ENCODE measurements at regions not wholly inside any gene's neighbourhood (a gene's known extent, or its start where the extent isn't known, plus 50 kb on each side); places are given as distances from the start of the nearest gene placed in this dataset.

GRCh38 chr13:76231522-76232167 is 595.5 kb downstream of the LMO7 start:
- DNase-seq (ENCODE audit: low read depth), result no peak
- H3K4me3 ChIP-seq (ENCODE audit: low read length), result no peak overlapping the region
- TF ChIP-seq, protein P1, sequence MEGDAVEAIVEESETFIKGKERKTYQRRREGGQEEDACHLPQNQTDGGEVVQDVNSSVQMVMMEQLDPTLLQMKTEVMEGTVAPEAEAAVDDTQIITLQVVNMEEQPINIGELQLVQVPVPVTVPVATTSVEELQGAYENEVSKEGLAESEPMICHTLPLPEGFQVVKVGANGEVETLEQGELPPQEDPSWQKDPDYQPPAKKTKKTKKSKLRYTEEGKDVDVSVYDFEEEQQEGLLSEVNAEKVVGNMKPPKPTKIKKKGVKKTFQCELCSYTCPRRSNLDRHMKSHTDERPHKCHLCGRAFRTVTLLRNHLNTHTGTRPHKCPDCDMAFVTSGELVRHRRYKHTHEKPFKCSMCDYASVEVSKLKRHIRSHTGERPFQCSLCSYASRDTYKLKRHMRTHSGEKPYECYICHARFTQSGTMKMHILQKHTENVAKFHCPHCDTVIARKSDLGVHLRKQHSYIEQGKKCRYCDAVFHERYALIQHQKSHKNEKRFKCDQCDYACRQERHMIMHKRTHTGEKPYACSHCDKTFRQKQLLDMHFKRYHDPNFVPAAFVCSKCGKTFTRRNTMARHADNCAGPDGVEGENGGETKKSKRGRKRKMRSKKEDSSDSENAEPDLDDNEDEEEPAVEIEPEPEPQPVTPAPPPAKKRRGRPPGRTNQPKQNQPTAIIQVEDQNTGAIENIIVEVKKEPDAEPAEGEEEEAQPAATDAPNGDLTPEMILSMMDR (conservative IDR thresholded peaks at IDR 0.05; ENCODE audit: low read length), result no peak

DNA sequence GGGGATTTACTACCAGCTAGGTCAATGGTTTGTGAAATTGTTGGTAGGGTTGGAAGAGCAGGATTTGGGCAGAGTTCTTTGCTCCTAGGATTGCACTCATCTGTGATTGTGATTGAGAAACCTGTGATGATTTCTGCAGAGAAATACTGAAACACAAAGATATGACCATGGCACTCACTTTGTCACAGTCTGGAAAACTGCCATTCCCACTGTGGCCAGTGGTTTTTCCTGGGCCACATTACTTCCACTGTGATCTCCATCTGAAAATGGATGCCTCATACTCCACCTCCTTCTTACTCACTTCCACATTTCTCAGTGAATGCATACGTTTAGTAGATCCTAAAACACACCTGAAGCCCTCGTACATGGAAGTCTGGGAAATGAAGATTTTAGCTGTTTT is 593.2 kb downstream of the LMO7 start:
- TF ChIP-seq, protein P1 (conservative IDR thresholded peaks at IDR 0.05; ENCODE audit: low read length), result no peak
- DNase-seq (ENCODE audit: low read depth), result no peak

GRCh38 chr13:76226941-76227340 is 590.8 kb downstream of the LMO7 start:
- DNase-seq (ENCODE audit: low read depth), result no peak
- no peak overlapping the region for H3K4me3 ChIP-seq (ENCODE audit: low read length)
- TF ChIP-seq, protein P1 (conservative IDR thresholded peaks at IDR 0.05; ENCODE audit: low read length), result no peak

More for the DNA sequence above, 593.2 kb downstream of the LMO7 start:
- H3K4me3 ChIP-seq (ENCODE audit: low read length), result no peak overlapping the region

- TF ChIP-seq, protein P1 (conservative IDR thresholded peaks at IDR 0.05; ENCODE audit: low read length), result no peak
- peak; percentile 3 for DNase-seq (ENCODE audit: low read depth)
- H3K4me3 ChIP-seq (ENCODE audit: low read length), result no peak overlapping the region
Observed at GRCh38 chr13:76225815-76226489, 589.8 kb downstream of the LMO7 start.

- H3K4me3 ChIP-seq (ENCODE audit: low read length), result no peak overlapping the region
- TF ChIP-seq, protein P1 (conservative IDR thresholded peaks at IDR 0.05; ENCODE audit: low read length), result no peak
- no peak for DNase-seq (ENCODE audit: low read depth)
Observed at GRCh38 chr13:76223999-76224398, 587.9 kb downstream of the LMO7 start.

- no peak overlapping the region for H3K4me3 ChIP-seq (ENCODE audit: low read length)
- DNase-seq (ENCODE audit: low read depth), result no peak
- TF ChIP-seq, protein P1 (conservative IDR thresholded peaks at IDR 0.05; ENCODE audit: low read length), result 0 out of 2 replicates have a peak, but pooled peaks have one; percentile 4
Observed at GRCh38 chr13:76223565-76223964, 587.4 kb downstream of the LMO7 start.

DNA sequence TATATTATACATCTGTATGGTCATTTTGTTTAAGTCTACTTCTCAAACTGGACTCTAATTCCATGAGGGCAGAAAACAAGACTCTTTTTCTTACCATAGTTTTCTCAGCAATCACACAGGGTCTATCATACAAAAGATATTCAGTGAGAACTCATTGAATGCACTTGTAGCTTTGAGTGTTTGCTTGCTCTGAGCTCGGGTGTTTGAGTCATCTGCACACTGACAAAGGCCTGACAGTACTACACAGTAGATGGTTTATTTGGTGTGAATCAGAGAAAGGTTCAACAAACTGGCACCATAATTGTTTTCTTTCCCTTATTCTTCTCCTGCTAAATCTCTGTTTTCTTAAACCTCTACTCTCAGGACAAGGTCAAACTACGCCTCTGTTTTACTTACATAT is 586.4 kb downstream of the LMO7 start:
- H3K4me3 ChIP-seq (ENCODE audit: low read length), result no peak overlapping the region
- TF ChIP-seq, protein P1 (conservative IDR thresholded peaks at IDR 0.05; ENCODE audit: low read length), result no peak
- DNase-seq (ENCODE audit: low read depth), result no peak

Data from AG10803 (cell line).